HG03045 (cell line): ENCODE measurements at regions not wholly inside any gene's neighbourhood (a gene's known extent, or its start where the extent isn't known, plus 50 kb on each side); places are given as distances from the start of the nearest gene placed in this dataset.
"Not testable (repeated sequence)": the region's sequence is repeated elsewhere in the genome, so short reads cannot be mapped to it uniquely, and the experiment has no call there.

ENCODE experiments used
- ATAC-seq: cut with Tn5 transposase; IDR thresholded peaks from one replicate; pipeline ENCODE4 v1.9.1; 2021; ENCODE audit warnings: mild to moderate bottlenecking, moderate library complexity; ENCODE audit not compliant: unreplicated experiment

- no peak for ATAC-seq
Observed at GRCh38 chr4:117014236-117014635, 71.1 kb downstream of the TRAM1L1 start.

GRCh38 chr4:117010671-117011070 is 74.7 kb downstream of the TRAM1L1 start:
- no peak for ATAC-seq

- ATAC-seq, result no peak
Observed at GRCh38 chr4:117001077-117001476, 84.3 kb downstream of the TRAM1L1 start.

GRCh38 chr4:116982656-116983055 is 102.7 kb downstream of the TRAM1L1 start:
- ATAC-seq, result no peak

GRCh38 chr4:116980436-116980835 is 104.9 kb downstream of the TRAM1L1 start:
- ATAC-seq, result not testable (repeated sequence)

- ATAC-seq, result no peak
Observed at GRCh38 chr4:116959045-116959444, 126.3 kb downstream of the TRAM1L1 start.

GRCh38 chr4:116953947-116954346 is 131.4 kb downstream of the TRAM1L1 start:
- ATAC-seq, result no peak

GRCh38 chr4:116952530-116953136 is 132.7 kb downstream of the TRAM1L1 start:
- ATAC-seq, result no peak

- ATAC-seq, result no peak
Observed at GRCh38 chr4:116949856-116950255, 135.5 kb downstream of the TRAM1L1 start.

- no peak for ATAC-seq
Observed at GRCh38 chr4:116942315-116942714, 143.1 kb downstream of the TRAM1L1 start.

GRCh38 chr4:116930329-116930728 is 155.0 kb downstream of the TRAM1L1 start:
- no peak for ATAC-seq

- no peak for ATAC-seq
Observed at GRCh38 chr4:116926631-116927295, 158.6 kb downstream of the TRAM1L1 start.

GRCh38 chr4:116925900-116926457 is 159.4 kb downstream of the TRAM1L1 start:
- ATAC-seq, result no peak

- ATAC-seq, result no peak
Observed at GRCh38 chr4:116923389-116923788, 162.0 kb downstream of the TRAM1L1 start.

- ATAC-seq, result no peak
Observed at GRCh38 chr4:116913451-116913850, 171.9 kb downstream of the TRAM1L1 start.

GRCh38 chr4:116906758-116907157 is 178.6 kb downstream of the TRAM1L1 start:
- no peak for ATAC-seq

- ATAC-seq, result no peak
Observed at GRCh38 chr4:116899561-116899960, 185.8 kb downstream of the TRAM1L1 start.

GRCh38 chr4:116885579-116885978 is 199.8 kb downstream of the TRAM1L1 start:
- ATAC-seq, result no peak

GRCh38 chr4:116882503-116882902 is 202.9 kb downstream of the TRAM1L1 start:
- ATAC-seq, result no peak

- no peak for ATAC-seq
Observed at GRCh38 chr4:116881077-116881476, 204.3 kb downstream of the TRAM1L1 start.

GRCh38 chr4:116880625-116881024 is 204.8 kb downstream of the TRAM1L1 start:
- ATAC-seq, result no peak

- no peak for ATAC-seq
Observed at GRCh38 chr4:116878280-116878679, 207.1 kb downstream of the TRAM1L1 start.
